Suppressor macrophage (primary cell): ENCODE measurements at regions not wholly inside any gene's neighbourhood (a gene's known extent, or its start where the extent isn't known, plus 50 kb on each side); places are given as distances from the start of the nearest gene placed in this dataset.
"Not testable (repeated sequence)": the region's sequence is repeated elsewhere in the genome, so short reads cannot be mapped to it uniquely, and the experiment has no call there.

Experiments used
- DNase-seq, 4 experiments: peaks; one replicate each; pipeline ENCODE4 v3.0.0-alpha.2; 2020 to 2022

DNA sequence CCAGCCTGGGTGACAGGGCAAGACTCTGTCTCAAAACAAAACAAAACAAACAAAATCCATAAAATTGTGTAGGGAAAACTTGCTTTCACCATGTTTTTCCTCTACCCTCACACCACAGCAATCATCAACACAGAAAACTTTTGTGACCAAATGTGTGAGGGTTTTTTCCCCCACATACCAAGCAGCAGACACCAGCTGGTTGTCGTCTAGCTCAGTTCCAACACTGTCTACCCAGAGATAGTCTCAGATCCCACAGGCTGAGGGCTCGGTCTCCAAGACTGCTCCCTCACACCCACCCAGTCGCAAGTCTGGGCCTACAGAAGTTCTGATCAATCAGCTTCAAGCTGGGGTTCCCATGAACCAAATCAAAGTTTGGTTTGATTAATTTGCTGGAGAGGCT is 322.4 kb upstream of the MAGI2 start:
- no peak for DNase-seq

DNA sequence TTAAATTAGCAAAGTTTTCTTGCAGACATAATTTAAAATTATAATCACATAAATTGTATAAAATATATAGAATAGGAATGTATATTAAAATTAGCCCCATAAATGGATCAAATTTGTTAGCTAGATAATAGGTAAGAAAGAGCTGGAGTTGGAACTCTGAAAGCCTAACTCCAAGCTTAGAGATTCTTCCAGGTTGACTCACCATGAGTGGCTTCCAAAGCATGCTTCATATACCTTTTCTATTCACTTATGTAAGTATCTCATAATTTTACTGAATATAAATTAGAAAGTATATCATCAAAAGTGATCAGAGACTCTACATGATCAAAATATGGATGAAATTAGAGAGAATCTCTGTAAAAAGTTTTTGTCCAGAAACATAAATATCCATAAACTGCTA is 320.7 kb upstream of the MAGI2 start:
- DNase-seq = no peak

DNA sequence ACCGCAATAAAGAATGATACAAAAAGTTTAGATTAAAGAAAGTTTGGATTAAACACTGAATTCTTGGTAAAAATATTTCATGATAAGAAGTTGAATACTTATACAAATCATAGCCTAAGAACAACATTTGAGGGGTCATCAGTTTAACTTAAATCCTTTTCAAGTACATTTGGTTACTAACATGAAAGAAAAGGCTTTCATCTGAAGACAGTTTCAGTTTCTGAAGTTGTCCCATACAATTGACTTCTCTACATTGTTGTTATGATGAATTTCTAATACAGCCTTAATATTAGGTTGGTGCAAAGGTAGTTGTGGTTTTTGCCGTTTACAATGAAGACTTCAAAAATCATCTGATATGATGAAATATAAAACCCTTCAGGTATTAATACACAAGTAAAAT is 317.5 kb upstream of the MAGI2 start:
- DNase-seq = no peak

DNA sequence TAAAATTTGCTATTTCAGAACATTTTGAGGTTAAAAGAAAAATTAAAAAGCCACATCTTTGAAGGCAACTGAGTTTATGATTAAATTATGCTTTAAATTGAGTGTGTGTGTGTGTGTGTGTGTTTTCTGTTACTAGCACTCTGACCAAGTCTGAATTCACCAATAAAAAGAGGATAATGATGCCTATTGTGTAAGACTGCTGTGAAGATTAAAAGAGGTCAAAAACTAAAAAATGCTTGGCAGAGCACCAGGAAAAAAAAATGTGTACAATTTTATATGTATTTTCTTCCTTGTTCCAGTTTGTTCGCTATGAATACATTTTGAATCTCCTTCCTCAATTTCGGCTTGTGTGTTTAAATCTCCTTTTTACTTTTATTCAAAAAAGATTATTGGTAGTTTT is 316.6 kb upstream of the MAGI2 start:
- peak in 2 of 4 experiments; percentile 26 to 31 for DNase-seq

DNA sequence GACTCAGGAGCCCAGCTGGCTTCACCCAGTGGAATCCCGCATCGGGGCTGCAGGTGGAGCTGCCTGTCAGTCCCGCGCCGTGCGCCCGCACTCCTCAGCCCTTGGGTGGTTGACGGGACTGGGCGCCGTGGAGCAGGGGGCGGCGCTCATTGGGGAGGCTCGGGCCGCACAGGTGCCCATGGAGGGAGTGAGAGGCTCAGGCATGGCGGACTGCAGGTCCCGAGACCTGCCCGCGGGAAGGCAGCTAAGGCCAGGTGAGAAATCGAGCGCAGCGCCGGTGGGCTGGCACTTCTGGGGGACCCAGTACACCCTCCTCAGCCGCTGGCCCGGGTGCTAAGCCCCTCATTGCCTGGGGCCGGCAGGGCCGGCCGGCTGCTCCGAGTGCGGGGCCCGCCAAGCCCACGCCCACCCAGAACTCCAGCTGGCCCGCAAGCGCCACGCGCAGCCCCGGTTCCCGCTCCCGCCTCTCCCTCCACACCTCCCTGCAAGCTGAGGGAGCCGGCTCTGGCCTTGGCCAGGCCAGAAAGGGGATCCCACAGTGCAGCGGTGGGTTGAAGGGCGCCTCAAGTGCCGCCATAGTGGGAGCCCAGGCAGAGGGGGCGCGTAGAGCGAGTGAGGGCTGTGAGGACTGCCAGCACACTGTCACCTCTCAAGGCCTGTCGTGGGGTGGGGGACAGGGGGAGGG is 314.6 kb upstream of the MAGI2 start:
- not testable (repeated sequence) for DNase-seq

DNA sequence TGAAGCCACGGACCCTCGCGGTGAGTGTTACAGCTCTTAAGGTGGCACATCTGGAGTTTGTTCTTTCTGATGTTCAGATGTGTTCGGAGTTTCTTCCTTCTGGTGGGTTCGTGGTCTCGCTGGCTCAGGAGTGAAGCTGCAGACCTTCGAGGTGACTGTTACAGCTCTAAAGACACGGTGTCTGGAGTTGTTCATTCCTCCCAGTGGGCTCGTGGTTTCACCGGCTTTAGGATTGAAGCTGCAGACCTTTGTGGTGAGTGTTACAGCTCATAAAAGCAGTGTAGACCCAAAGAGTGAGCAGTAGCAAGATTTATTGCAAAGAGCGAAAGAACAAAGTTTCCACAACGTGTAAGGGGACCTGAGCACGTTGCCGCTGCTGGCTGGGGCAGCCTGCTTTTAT is 313.7 kb upstream of the MAGI2 start:
- not testable (repeated sequence) for DNase-seq

DNA sequence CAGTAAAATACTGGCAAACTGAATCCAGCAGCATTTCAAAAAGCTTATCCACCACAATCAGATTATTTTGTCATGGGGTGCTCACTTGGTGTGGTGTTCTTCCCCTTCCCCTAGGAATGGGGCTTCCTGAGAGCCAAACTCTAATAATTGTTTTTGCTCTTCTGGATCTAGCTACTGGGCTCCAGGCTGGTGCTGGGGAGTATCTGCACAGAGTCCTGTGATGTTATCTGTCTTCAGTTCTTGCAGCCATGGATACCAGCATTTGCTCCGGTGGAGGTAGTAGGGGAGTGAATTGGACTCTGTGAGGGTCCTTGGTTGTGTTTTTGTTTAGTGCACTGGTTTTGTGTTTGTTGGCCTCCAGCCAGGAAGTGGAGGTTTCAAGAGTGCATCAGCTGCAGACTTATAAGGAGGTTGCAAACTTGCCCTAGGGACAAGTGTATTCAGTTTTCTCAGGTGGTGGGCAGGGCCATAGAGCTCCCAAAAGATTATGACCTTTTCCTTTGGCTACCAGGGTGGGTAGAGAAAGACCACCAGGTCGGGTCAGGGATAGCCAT is 308.5 kb upstream of the MAGI2 start:
- no peak for DNase-seq

DNA sequence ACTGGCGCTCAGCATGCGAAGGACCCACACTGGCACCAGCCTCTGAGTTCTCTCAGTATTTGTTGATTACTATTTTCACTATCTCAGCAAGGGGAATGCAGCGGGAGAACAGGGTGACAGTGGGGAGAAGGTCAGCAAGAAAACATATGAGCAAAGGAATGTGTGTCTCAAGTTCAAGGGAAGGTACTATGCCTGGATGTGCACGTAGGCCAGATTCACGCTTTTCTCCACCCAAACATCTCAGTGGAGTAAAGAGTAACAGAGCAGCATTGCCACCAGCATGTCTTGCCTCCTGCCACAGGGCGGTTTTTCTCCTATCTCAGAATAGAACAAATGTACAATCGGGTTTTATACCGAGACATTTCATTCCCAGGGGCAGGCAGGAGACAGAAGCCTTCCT is 297.5 kb upstream of the MAGI2 start:
- DNase-seq = not testable (repeated sequence)

DNA sequence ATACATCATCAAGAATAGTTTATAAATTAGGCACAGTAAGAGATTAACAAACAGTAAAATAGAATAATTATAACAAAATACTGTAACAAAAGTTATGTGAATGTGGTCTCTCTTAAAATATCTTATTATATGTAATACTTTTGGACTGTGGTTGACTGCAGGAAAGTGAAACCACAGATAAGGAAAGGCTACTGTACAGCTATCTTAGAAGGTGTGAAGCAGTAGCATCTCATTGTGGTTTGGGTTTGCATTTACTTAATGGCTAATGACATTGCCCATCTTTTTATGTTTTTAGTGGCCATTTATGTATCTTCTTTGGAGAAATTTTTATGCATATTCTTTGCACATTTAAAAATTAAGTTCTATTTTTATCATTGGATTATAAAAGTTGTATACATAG is 296.4 kb upstream of the MAGI2 start:
- no peak for DNase-seq

DNA sequence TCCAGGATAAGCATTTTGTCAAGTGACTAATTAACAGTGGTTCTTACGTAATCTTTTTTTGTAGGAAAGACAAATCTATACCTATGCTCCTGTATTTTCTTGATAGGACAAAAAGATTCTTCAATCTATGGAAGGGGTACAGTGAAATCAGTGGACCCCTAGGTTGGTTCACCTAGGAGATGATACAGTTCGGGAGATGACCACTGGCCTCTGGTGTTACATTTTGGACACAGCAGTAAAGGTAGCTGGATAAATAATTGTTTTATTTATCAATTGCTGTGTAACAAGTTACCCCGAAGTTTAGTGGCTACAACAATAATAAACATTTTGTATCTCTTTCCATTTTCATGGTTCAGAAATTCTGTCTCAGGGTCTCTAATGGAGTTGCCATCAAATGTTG is 288.2 kb upstream of the MAGI2 start:
- DNase-seq = no peak

DNA sequence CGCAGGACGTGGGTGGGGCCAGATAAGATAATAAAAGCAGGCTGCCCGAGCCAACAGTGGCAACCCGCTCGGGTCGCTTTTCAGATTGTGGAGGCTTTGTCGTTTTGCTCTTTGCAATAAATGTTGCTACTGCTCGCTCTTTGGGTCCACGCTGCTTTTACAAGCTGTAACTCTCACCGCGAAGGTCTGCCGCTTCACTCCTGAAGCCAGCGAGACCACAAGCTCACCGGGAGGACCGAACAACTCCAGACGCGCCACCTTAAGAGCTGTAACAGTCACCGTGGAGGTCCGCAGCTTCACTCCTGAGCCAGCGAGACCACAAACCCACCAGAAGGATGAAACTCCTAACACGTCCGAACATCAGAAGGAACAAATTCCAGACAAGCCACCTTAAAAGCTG is 286.6 kb upstream of the MAGI2 start:
- DNase-seq = no peak

DNA sequence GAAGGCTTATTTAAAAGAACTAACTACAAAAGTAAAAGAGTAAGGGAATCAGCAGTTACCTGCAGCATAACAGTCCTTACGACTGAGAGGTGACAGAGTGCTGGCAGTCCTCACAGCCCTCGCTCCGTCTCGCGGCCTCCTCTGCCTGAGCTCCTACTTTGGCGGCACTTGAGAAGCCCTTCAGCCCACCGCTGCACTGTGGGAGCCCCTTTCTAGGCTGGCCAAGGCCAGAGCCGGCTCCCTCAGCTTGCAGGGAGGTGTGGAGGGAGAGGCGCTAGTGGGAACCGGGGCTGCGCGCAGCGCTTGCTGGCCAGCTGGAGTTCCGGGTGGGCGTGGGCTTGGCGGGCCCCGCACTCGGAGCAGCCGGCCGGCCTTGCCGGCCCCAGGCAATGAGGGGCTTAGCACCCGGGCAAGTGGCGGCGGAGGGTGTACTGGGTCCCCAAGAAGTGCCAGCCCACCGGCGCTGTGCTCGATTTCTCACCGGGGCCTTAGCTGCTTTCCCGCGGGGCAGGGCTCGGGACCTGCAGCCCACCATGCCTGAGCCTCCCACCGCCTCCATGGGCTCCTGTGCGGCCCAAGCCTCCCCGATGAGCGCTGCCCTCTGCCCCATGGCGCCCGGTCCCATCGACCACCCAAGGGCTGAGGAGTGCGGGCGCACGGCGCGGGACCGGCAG is 285.7 kb upstream of the MAGI2 start:
- DNase-seq = not testable (repeated sequence)

DNA sequence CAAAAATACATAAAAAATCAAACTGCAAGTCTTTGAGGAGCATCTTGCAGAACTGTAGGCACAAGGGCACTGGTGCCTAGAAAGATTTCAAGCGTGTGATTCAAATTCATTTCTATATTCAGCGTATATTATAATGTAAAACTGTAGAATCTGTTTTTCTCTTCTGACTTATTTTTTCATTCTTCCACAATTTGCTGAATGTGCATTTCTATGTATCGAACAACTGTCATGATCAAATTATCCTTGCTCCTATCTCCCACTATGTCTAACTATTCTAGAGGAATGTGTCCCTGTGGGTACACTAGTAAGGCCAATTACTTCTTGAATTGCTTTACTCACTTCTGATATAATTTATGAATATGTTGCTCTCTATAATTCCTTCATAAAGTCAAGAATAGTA is 283.0 kb upstream of the MAGI2 start:
- no peak for DNase-seq

DNA sequence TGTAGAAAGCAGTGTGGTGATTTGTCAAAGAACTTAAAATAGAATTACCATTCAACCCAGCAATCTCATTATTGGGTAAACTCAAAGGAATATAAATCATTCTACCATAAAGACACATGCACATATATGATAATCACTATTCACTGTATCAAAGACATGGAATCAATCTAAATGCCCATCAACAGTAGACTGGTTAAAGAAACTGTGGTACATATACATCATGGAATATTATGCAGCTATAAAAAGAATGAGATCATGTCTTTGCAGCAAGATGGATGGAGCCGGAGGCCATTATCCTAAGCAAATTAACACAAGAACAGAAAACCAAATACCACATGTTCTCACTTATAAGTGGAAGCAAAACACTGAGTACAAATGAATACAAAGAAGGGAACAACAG is 281.5 kb upstream of the MAGI2 start:
- DNase-seq = no peak

DNA sequence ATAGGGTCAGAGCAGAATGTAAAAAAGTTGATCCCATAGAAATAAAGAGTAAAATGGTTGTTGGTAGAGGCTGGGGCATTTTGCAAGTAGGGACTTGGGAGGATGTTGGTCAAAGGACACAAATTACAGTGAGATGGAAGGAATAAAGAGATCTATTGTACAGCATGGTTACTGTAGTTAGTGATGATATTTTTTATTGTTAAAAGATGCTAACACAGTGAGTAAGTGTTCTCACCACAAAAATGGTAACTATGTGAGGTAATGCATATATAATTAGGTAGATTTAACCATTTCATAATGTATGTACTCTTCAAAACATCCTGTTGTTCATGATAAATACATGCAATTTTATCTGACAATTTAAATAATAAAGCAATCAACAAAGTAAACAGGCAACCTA is 280.7 kb upstream of the MAGI2 start:
- no peak for DNase-seq

DNA sequence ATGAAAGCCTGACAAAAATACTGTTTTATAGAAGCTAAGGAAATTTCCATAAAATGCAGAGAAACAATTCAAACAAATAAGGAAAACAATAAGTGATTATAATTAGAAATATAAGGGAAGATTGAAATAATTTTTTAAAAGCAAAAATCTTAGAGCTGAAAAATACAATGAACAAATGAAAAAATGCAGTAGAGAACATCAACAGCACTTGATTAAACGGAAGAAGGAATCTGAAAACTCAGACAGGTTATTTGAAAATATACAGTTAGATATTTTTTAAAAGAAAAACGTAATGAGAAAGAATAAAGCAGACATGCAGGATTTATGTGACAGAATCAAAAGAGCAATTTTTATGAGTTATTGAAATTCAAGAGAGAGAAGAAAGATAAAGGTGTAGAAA is 279.1 kb upstream of the MAGI2 start:
- DNase-seq = no peak

DNA sequence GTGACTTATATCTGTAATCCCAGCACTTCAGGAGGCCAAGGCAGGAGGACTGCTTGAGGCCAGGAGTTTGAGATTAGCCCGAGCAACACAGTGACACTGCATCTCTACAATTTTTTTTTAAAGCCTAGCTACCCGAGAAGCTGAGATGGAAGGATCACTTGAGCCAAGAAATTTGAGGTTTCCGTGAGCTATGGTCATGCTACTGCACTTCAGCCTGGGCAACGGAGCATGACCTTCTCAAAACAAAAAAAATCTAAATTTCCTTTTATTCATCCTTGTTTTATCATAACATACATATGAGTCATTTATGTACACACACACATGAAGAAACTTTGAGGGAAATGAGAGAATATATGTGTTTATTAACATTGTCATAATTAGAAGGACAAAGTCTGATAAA is 277.5 kb upstream of the MAGI2 start:
- no peak for DNase-seq

DNA sequence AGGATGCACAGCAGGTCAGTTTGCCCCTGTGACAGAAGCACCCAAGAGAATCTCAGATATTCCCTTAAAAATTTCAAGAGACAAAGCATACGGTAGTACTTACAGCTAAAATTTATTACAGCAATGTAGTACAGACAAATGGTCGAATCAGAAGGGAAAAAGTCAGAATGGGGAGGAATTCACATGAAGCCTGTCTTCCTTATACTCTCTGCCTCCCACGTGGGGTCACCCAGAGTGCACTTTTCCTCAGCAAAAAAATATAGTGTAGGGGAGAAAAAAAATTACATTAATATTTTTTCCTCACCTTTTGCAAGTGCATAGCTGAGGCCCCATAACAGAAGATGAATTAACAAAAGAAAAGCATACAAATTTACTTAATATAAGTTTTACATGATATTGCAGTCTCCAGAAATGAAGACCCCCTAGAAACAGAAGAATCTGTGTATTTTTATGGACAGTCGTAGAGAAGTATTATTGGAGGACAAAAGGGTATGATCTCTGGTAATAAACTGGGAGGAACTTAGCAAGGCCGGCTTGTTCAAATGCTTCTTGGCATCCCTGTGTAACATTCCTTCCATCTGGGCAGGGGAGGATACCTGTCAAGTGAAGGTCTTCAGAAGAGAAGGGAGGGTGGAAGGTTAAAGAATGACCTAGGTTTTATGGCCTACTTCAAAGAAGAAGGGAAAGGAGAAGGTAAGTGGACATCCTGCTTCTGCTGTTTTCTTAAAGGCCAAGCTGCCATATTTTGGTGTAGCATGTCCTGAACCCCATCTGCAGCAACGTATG is 270.6 kb upstream of the MAGI2 start:
- DNase-seq = no peak

DNA sequence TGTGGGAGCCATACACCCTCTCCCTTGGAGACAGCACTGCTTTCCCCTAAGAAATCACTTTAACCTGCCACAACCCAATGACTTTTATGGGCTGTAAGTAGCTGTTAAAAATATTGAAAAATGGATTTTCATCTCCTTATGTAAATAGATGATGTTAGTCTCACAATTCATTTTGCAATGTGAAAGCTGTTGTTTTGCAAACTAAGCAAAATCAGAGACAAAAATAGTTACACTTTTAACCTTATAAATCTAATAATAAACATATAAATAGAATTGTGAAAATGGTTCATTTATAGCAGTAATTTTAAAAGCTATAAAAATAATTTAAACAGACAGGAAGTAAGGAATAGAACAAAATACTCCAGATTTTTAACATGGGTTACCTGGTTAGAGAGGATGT is 268.8 kb upstream of the MAGI2 start:
- no peak for DNase-seq

DNA sequence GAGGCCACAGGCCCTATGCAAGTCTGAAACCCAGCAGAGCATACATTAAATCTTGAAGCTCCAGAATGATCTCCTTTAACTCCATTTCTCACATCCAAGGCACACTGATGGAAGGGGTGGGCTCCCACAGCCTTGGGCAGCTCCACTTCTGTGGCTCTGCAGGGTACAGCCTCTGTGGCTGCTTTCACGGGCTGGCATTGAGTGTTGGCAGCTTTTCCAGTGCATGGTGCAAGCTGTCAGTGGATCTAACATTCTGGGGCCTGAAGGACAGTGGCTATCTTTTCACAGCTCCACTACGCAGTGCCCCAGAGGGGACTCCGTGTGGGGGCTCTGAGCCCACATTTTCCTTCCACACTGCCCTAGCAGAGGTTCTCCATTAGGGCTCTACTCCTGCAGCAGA is 265.7 kb upstream of the MAGI2 start:
- DNase-seq = no peak

DNA sequence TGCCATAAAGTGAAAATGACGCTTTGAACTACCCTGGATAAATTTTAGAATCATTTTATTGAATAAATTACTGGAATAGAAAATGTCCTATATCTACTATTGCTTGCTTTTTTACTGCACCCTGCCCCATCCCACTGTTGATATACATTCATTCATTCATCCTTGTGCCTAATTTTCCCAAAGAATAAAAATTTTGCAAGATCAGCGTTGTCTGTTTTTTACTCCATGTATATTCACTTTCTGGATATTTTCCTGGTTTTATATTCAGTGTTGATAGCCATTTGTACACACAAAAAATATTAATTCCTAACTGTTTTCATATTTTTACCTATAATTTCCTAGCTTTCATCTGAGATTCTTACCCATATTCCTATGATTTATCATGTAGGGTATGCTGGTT is 262.9 kb upstream of the MAGI2 start:
- DNase-seq = no peak

DNA sequence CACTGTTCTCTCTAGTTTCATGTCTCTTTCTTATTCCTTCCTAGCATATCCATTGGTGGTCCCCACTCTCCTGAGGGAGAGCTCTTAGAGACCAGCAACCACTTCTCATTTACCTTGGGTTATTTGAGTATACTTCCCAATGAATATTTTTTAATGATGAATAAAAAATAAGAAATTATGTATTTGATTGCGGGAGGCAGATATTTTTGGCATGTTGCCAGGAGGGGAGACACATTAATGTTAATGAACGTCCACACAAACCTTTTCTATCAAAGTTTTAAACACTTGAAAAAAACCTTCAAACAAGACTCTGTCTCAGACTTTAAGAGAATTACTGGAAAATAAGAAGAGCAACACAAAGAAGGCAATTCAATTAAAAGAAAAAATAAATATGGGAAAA is 260.6 kb upstream of the MAGI2 start:
- no peak for DNase-seq

DNA sequence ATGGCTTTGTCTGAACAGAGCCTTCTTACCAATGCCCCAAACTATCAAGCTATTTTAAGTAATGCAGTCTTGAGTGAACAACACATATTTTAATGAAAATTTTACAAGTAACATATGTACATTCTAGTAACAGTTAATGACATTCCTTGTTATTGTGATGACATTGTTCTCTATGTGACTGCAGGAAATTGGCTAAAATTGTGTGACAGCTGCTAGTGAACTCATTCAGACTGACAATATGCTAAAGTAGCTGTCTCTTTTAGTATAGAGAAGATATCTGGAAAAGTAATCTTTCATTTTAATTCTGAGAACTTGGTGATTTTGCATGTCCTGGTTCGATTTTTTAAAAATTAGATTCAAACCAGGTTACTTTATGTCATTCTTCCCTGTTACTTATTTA is 259.8 kb upstream of the MAGI2 start:
- no peak for DNase-seq

DNA sequence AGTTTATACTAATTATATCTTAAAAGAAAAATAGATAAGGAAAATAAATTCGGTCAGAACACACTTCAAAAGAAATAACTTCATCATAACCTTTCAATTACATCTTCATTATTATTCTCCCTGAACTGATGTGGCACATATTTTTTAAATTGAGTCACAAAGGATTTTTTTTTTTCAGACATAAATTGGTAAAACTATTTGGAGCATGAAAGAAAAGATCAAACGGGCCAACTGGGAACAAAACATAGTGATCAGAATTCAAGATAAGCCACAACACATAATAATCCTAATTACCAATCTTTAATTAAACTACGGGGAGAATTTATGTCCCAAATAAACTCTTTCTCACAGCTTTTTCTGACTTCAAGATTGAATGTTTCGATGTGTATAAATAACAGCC is 258.2 kb upstream of the MAGI2 start:
- no peak for DNase-seq
